NAMALWA (cell line): ENCODE measurements at regions not wholly inside any gene's neighbourhood (a gene's known extent, or its start where the extent isn't known, plus 50 kb on each side); places are given as distances from the start of the nearest gene placed in this dataset.

ENCODE experiments used
- DNase-seq: peaks from one replicate; pipeline ENCODE4 v3.0.0-alpha.2; 2015; ENCODE audit warnings: low spot score

GRCh38 chr17:79521225-79521624, 89.6 kb downstream of the RBFOX3 start:
- DNase-seq, result no peak

GRCh38 chr17:79520167-79521165, 90.4 kb downstream of the RBFOX3 start:
- DNase-seq, result no peak

GRCh38 chr17:79519601-79520000, 91.2 kb downstream of the RBFOX3 start:
- no peak for DNase-seq

GRCh38 chr17:79518585-79519523, 92.0 kb downstream of the RBFOX3 start:
- no peak for DNase-seq

GRCh38 chr17:79517827-79518584, 92.8 kb downstream of the RBFOX3 start:
- no peak for DNase-seq

- DNase-seq, result no peak
Measured at GRCh38 chr17:79515646-79516571, 94.9 kb downstream of the RBFOX3 start.

GRCh38 chr17:79515110-79515509, 95.7 kb downstream of the RBFOX3 start:
- no peak for DNase-seq

- peak; percentile 71 for DNase-seq
Measured at GRCh38 chr17:79513820-79514535, 96.9 kb downstream of the RBFOX3 start.

GRCh38 chr17:79513206-79513605, 97.6 kb downstream of the RBFOX3 start:
- no peak for DNase-seq

GRCh38 chr17:79511471-79511870, 99.4 kb downstream of the RBFOX3 start:
- DNase-seq, result no peak

- no peak for DNase-seq
Measured at GRCh38 chr17:79510071-79510470, 100.8 kb downstream of the RBFOX3 start.

GRCh38 chr17:79509490-79509889, 101.4 kb downstream of the RBFOX3 start:
- no peak for DNase-seq

GRCh38 chr17:79509008-79509407, 101.8 kb downstream of the RBFOX3 start:
- DNase-seq, result no peak

GRCh38 chr17:79508291-79508716, 102.5 kb downstream of the RBFOX3 start:
- no peak for DNase-seq

- no peak for DNase-seq
Measured at GRCh38 chr17:79506955-79507354, 103.9 kb downstream of the RBFOX3 start.

- DNase-seq, result no peak
Measured at GRCh38 chr17:79506150-79506870, 104.5 kb downstream of the RBFOX3 start.

- no peak for DNase-seq
Measured at GRCh38 chr17:79505199-79505598, 105.7 kb downstream of the RBFOX3 start.

- peak; percentile 17 for DNase-seq
Measured at GRCh38 chr17:79504181-79504605, 106.7 kb downstream of the RBFOX3 start.

- no peak for DNase-seq
Measured at GRCh38 chr17:79503126-79503839, 107.6 kb downstream of the RBFOX3 start.
